Heart left ventricle (tissue), 13 donors: ENCODE measurements at regions not wholly inside any gene's neighbourhood (a gene's known extent, or its start where the extent isn't known, plus 50 kb on each side); places are given as distances from the start of the nearest gene placed in this dataset.

Experiments used
- POLR2A ChIP-seq, 2 donors: fragments of 450-650 bp; IDR thresholded peaks; one replicate each; pipeline ENCODE4 v1.6.1; 2017; ENCODE audit warnings: antibody characterized with exemption in 2 of 2, mild to moderate bottlenecking in 2 of 2, moderate library complexity in 2 of 2
- TF ChIP-seq, protein P1 (sequence below), 12 donors: fragments of 200-600 bp; sonication (generic) in 4 of 12; IDR thresholded peaks; one replicate each; pipeline versions ENCODE4 v1.5.0 to v1.8.0; 2018 to 2022; ENCODE audit warnings: antibody characterized with exemption in 12 of 12, mild to moderate bottlenecking in 5 of 12
- donor health status: ischemic (EF 13 %, LVEDD 7.1; RV severe dilation, severe dysfunction).
- donor health status: DM: no; HTN: yes; CAD: no.
- donor health status: DM: no; HTN: no; CAD: no.
- donor health status: ischemic (EF 25% LVEDD 6.9; RV normal size, moderate dysfunction).
- donor health status: ischemic (EF 25% LVEDD 5.7; RV mildly dilated, moderate dysfunction).
- donor health status: ischemic (EF 35%, LVEDD 5.7; RV mildly dilated, moderate dysfunction).
- donor health status: nonischemic (EF 11% LVEDD 7.7; RV severe dilation, severe dysfunction).
- donor health status: DM: yes; HTN: yes; CAD: no.
- donor health status: PGD.
- donor health status: ischemic (EF 29% LVEDD 5.4; RV normal size, mild dysfunction).
- donor health status: nonischemic (EF 23%, LVEDD 6.1; RV moderate dilation, normal function).

DNA sequence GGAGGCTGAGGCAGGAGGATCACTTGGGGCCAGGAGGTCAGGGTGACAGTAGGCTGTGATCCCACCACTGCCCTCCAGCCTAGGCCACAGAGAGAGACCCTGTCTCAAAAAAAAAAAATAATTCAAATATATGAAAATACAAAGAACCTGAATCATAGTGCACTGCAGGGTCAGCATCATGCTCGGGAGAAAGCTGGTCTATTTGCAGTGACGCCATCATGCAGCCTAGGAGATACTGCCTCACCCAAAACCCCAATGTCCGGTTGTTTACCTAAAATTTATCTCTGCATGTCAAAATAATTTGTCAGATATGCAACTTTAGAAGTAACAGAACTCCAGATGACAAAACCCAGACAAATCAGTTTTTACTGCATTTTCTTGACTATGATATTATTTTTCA, 61.5 kb upstream of the ALKAL2 start:
- TF ChIP-seq, protein P1, sequence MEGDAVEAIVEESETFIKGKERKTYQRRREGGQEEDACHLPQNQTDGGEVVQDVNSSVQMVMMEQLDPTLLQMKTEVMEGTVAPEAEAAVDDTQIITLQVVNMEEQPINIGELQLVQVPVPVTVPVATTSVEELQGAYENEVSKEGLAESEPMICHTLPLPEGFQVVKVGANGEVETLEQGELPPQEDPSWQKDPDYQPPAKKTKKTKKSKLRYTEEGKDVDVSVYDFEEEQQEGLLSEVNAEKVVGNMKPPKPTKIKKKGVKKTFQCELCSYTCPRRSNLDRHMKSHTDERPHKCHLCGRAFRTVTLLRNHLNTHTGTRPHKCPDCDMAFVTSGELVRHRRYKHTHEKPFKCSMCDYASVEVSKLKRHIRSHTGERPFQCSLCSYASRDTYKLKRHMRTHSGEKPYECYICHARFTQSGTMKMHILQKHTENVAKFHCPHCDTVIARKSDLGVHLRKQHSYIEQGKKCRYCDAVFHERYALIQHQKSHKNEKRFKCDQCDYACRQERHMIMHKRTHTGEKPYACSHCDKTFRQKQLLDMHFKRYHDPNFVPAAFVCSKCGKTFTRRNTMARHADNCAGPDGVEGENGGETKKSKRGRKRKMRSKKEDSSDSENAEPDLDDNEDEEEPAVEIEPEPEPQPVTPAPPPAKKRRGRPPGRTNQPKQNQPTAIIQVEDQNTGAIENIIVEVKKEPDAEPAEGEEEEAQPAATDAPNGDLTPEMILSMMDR (IDR thresholded peaks at IDR 0.05) = no peak
- TF ChIP-seq POLR2A (IDR thresholded peaks at IDR 0.05) = no peak
